ENCODE measurements at regions not wholly inside any gene's neighbourhood (a gene's known extent, or its start where the extent isn't known, plus 50 kb on each side); places are given as distances from the start of the nearest gene placed in this dataset.

DNA sequence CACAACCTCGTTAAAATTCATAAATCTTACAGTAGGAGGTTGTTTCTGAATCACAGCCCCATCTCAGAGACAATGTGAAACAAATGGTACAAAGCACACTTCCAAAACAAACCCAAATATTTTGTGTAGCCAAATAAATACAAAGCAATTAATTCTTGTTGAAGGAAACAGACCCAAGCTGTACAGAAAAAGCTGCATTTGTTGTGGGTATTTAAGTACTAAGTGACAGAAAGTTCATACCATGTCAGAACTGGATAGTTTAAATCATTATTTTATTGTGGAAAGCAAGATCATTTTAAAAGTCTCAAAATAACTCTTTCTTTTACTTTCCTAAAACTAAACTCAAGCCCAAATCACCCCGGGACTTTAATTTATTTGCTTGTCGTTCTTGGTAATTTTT lies 570.7 kb downstream of the ELAVL2 start:
- no peak overlapping the region for H3K4me3 ChIP-seq (ENCODE audit: low read depth, low read length)
- no peak for DNase-seq (ENCODE audit: low read depth)
- TF ChIP-seq MYC (IDR thresholded peaks at IDR 0.05; ENCODE audit: low read depth, low read length) (no peak), POLR2A (IDR thresholded peaks at IDR 0.05; ENCODE audit: extremely low read depth, insufficient read length) (no peak)
- TF ChIP-seq, protein P1, sequence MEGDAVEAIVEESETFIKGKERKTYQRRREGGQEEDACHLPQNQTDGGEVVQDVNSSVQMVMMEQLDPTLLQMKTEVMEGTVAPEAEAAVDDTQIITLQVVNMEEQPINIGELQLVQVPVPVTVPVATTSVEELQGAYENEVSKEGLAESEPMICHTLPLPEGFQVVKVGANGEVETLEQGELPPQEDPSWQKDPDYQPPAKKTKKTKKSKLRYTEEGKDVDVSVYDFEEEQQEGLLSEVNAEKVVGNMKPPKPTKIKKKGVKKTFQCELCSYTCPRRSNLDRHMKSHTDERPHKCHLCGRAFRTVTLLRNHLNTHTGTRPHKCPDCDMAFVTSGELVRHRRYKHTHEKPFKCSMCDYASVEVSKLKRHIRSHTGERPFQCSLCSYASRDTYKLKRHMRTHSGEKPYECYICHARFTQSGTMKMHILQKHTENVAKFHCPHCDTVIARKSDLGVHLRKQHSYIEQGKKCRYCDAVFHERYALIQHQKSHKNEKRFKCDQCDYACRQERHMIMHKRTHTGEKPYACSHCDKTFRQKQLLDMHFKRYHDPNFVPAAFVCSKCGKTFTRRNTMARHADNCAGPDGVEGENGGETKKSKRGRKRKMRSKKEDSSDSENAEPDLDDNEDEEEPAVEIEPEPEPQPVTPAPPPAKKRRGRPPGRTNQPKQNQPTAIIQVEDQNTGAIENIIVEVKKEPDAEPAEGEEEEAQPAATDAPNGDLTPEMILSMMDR (IDR thresholded peaks at IDR 0.05; ENCODE audit: low read depth, low read length), result no peak
- TF ChIP-seq, protein P2, sequence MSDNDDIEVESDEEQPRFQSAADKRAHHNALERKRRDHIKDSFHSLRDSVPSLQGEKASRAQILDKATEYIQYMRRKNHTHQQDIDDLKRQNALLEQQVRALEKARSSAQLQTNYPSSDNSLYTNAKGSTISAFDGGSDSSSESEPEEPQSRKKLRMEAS (IDR thresholded peaks at IDR 0.05; ENCODE audit: low read depth, low read length), result no peak

DNA sequence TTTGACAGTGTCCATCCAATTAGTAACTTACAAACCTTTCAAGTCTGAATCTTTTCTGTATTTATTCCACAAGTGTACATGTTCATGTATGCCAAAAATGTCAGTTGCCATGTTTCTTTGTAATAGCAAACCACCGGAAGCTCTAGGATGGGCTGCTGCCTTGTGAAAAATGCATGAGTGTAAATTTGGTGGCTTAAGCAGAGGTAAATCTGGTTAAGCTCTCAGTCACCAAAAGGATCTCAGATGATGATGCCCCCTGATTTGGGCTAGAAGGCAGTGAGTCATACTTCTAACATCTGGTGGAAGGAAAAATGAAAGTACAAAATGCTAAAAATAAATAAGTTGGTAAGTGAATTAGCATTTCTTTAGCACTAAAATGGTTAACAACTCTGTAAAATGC lies 567.5 kb downstream of the ELAVL2 start:
- TF ChIP-seq POLR2A (IDR thresholded peaks at IDR 0.05; ENCODE audit: extremely low read depth, insufficient read length), result no peak
- no peak for TF ChIP-seq MYC (IDR thresholded peaks at IDR 0.05; ENCODE audit: low read depth, low read length)
- no peak for DNase-seq (ENCODE audit: low read depth)
- H3K4me3 ChIP-seq (ENCODE audit: low read depth, low read length), result no peak overlapping the region

DNA sequence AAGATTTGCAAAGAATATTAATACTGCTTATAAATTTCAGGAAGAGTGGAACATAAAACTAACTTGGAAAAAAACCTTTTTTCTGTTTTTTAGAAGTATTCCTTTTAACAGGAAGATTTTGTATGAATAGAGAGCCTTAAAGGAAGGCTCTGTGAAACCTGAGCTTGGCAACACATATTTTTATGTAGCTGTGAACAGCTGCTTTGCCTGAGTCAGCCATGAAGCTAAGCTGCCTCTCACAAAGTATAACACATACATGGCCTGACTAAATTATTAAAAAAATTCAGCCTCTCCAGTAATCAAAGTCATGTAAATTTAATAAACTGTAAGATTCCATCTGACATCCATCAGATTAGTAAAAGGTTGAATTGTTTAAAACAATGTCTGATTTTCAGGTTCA lies 547.5 kb downstream of the ELAVL2 start:
- no peak for DNase-seq (ENCODE audit: low read depth)
- TF ChIP-seq POLR2A (IDR thresholded peaks at IDR 0.05; ENCODE audit: extremely low read depth, insufficient read length), result no peak
- TF ChIP-seq, protein P2 (IDR thresholded peaks at IDR 0.05; ENCODE audit: low read depth, low read length), result no peak
- TF ChIP-seq MYC (IDR thresholded peaks at IDR 0.05; ENCODE audit: low read depth, low read length), result no peak
- TF ChIP-seq, protein P1 (IDR thresholded peaks at IDR 0.05; ENCODE audit: low read depth, low read length), result no peak
- H3K4me3 ChIP-seq (ENCODE audit: low read depth, low read length), result no peak overlapping the region

GRCh38 chr9:23287390-23287789 lies 538.6 kb downstream of the ELAVL2 start:
- DNase-seq (ENCODE audit: low read depth), result no peak
- H3K4me3 ChIP-seq (ENCODE audit: low read depth, low read length), result no peak overlapping the region
- TF ChIP-seq POLR2A (IDR thresholded peaks at IDR 0.05; ENCODE audit: extremely low read depth, insufficient read length) (no peak), MYC (IDR thresholded peaks at IDR 0.05; ENCODE audit: low read depth, low read length) (no peak)
- TF ChIP-seq, protein P2 (IDR thresholded peaks at IDR 0.05; ENCODE audit: low read depth, low read length), result no peak

DNA sequence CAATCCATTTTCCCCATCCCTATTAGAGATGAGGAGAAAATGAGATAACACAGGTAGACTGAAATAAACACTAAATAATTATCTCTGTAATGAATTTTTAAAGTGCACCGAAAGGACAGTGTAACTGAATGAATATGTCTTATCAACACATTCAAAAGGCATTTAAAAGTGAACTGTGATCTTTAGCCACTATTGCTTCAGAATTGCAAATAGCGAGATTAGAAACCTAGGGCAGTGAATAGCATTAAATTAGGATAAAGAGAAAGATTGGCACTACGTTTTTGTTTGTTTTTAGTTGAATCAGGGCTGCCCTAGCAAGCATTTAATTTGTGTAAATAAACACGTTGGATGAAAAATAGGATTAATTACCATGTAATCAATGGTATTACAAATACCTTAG lies 537.5 kb downstream of the ELAVL2 start:
- H3K4me3 ChIP-seq (ENCODE audit: low read depth, low read length), result no peak overlapping the region
- no peak for DNase-seq (ENCODE audit: low read depth)
- TF ChIP-seq MYC (IDR thresholded peaks at IDR 0.05; ENCODE audit: low read depth, low read length) (no peak), POLR2A (IDR thresholded peaks at IDR 0.05; ENCODE audit: extremely low read depth, insufficient read length) (no peak)
- TF ChIP-seq, protein P2 (IDR thresholded peaks at IDR 0.05; ENCODE audit: low read depth, low read length), result no peak
- TF ChIP-seq, protein P1 (IDR thresholded peaks at IDR 0.05; ENCODE audit: low read depth, low read length), result no peak

DNA sequence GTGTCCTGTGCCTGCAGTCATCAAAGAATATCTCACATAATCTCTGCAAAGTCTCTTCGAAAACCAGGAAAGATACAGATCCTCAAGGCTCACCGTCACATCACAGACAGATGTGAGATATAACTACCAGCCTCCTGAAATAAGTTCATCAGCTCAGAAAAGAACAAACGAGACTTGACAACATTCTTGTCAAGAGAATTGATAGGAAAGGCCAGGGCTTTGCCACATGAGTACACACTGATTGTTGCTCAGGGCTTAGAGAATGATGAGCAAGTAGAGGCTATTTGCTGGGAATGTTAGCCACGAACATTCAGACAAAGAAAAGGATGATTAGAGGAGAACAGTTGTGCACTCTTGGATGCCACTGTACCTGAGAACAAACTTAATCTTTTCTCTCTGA lies 535.1 kb downstream of the ELAVL2 start:
- H3K4me3 ChIP-seq (ENCODE audit: low read depth, low read length), result no peak overlapping the region
- TF ChIP-seq, protein P2 (IDR thresholded peaks at IDR 0.05; ENCODE audit: low read depth, low read length), result no peak
- TF ChIP-seq MYC (IDR thresholded peaks at IDR 0.05; ENCODE audit: low read depth, low read length), result no peak
- TF ChIP-seq POLR2A (IDR thresholded peaks at IDR 0.05; ENCODE audit: extremely low read depth, insufficient read length), result no peak
- TF ChIP-seq, protein P1 (IDR thresholded peaks at IDR 0.05; ENCODE audit: low read depth, low read length), result no peak
- DNase-seq (ENCODE audit: low read depth), result no peak

DNA sequence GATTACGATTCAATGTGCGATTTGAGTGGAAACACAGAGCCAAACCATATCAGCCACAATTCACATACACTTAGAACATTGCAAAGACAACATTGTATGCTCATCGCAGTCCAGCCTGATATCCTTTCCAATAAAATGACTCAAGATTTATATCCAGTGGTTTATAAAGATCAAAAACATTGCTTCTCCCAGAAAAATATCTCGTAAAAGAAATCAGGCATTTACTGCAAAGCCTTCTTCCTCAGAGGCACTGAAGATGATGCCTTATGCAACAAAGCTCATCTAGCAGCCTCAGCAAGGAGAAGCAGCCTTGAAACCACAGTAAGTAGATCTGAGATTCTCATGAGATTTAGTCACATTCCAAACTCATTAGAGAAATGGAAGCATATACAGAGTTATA lies 523.8 kb downstream of the ELAVL2 start:
- TF ChIP-seq, protein P1 (IDR thresholded peaks at IDR 0.05; ENCODE audit: low read depth, low read length), result no peak
- TF ChIP-seq MYC (IDR thresholded peaks at IDR 0.05; ENCODE audit: low read depth, low read length) (no peak), POLR2A (IDR thresholded peaks at IDR 0.05; ENCODE audit: extremely low read depth, insufficient read length) (no peak)

More for the DNA sequence above, 523.8 kb downstream of the ELAVL2 start:
- H3K4me3 ChIP-seq (ENCODE audit: low read depth, low read length), result no peak overlapping the region
- no peak for DNase-seq (ENCODE audit: low read depth)
